DLD1 (cell line): ENCODE measurements at regions not wholly inside any gene's neighbourhood (a gene's known extent, or its start where the extent isn't known, plus 50 kb on each side); places are given as distances from the start of the nearest gene placed in this dataset.

ENCODE experiments used
- in situ Hi-C: cut with HindIII; loops from 2 replicates; pipeline ENCODE4 v1.10.0; 2017; ENCODE audit warnings: low sequenced_read_pairs

- in situ Hi-C loops, result no loop called here
Observed at GRCh38 chr20:4521170-4521968, 164.9 kb upstream of the PRNP start.

GRCh38 chr20:4519534-4519933, 166.7 kb upstream of the PRNP start:
- in situ Hi-C loops, result no loop called here

- in situ Hi-C loops, result no loop called here
Observed at GRCh38 chr20:4516876-4517275, 169.4 kb upstream of the PRNP start.

- in situ Hi-C loops, result no loop called here
Observed at GRCh38 chr20:4513720-4514119, 172.5 kb upstream of the PRNP start.

GRCh38 chr20:4512891-4513550, 173.2 kb upstream of the PRNP start:
- in situ Hi-C loops, result no loop called here

GRCh38 chr20:4511776-4512175, 174.5 kb upstream of the PRNP start:
- in situ Hi-C loops, result no loop called here

GRCh38 chr20:4509825-4510522, 176.3 kb upstream of the PRNP start:
- in situ Hi-C loops, result no loop called here

- in situ Hi-C loops, result no loop called here
Observed at GRCh38 chr20:4508773-4509172, 177.5 kb upstream of the PRNP start.

GRCh38 chr20:4507288-4507719, 179.0 kb upstream of the PRNP start:
- in situ Hi-C loops, result no loop called here

GRCh38 chr20:4504814-4505213, 181.4 kb upstream of the PRNP start:
- in situ Hi-C loops, result no loop called here

- in situ Hi-C loops, result no loop called here
Observed at GRCh38 chr20:4502756-4503155, 183.5 kb upstream of the PRNP start.

- in situ Hi-C loops, result no loop called here
Observed at GRCh38 chr20:4493386-4493785, 192.9 kb upstream of the PRNP start.

- in situ Hi-C loops, result no loop called here
Observed at GRCh38 chr20:4491643-4492042, 194.6 kb upstream of the PRNP start.

GRCh38 chr20:4490606-4491280, 195.5 kb upstream of the PRNP start:
- in situ Hi-C loops, result no loop called here

GRCh38 chr20:4490045-4490444, 196.2 kb upstream of the PRNP start:
- in situ Hi-C loops, result no loop called here

- in situ Hi-C loops, result no loop called here
Observed at GRCh38 chr20:4488407-4489339, 197.6 kb upstream of the PRNP start.

- in situ Hi-C loops, result no loop called here
Observed at GRCh38 chr20:4484379-4484997, 201.8 kb upstream of the PRNP start.

- in situ Hi-C loops, result no loop called here
Observed at GRCh38 chr20:4483961-4484360, 202.3 kb upstream of the PRNP start.

GRCh38 chr20:4483486-4483885, 202.8 kb upstream of the PRNP start:
- in situ Hi-C loops, result no loop called here

GRCh38 chr20:4480104-4480503, 206.2 kb upstream of the PRNP start:
- in situ Hi-C loops, result no loop called here
